Peyer's patch (tissue), 4 donors: ENCODE measurements at regions not wholly inside any gene's neighbourhood (a gene's known extent, or its start where the extent isn't known, plus 50 kb on each side); places are given as distances from the start of the nearest gene placed in this dataset.

ENCODE experiments used
- DNase-seq, 3 donors: peaks; one replicate each; pipeline ENCODE4 v3.0.0-alpha.2; 2017 to 2019
- H3K27ac ChIP-seq, 4 donors: fragments of 200-600 bp; sonication (generic); one replicate each; pipeline ENCODE4 v1.5.1; 2016 to 2019
- H3K27me3 ChIP-seq, 2 donors: fragments of 200-600 bp; sonication (generic); one replicate each; pipeline ENCODE4 v1.5.1; 2019
- H3K36me3 ChIP-seq, 3 donors: fragments of 200-600 bp; sonication (generic); one replicate each; pipeline ENCODE4 v1.5.1; 2016 to 2019
- H3K4me1 ChIP-seq, 4 donors: fragments of 200-600 bp; sonication (generic); one replicate each; pipeline ENCODE4 v1.5.1; 2016 to 2019
- H3K4me3 ChIP-seq, 4 donors: fragments of 200-600 bp; sonication (generic); 1 replicate in 3 of 4; 2 replicates in 1 of 4; pipeline ENCODE4 v1.5.1; 2016 to 2019; ENCODE audit warnings: mild to moderate bottlenecking in 1 of 4
- H3K9me3 ChIP-seq, 4 donors: fragments of 200-600 bp; sonication (generic); one replicate each; pipeline ENCODE4 v1.5.1; 2016 to 2019; ENCODE audit warnings: mild to moderate bottlenecking in 1 of 4
- POLR2A ChIP-seq, 2 donors: fragments of 450-650 bp; IDR thresholded peaks; one replicate each; pipeline ENCODE4 v1.5.1; 2017; ENCODE audit warnings: antibody characterized with exemption in 2 of 2, mild to moderate bottlenecking in 2 of 2, moderate library complexity in 2 of 2
- TF ChIP-seq, protein P1 (sequence below), 6 experiments: fragments of 450-650 bp in 4 of 6; fragments of 200-600 bp in 2 of 6; sonication (generic) in 1 of 6; IDR thresholded peaks; one replicate each; pipeline ENCODE4 v1.5.1; 2017 to 2019; ENCODE audit warnings: antibody characterized with exemption in 6 of 6, mild to moderate bottlenecking in 3 of 6, moderate library complexity in 1 of 6

DNA sequence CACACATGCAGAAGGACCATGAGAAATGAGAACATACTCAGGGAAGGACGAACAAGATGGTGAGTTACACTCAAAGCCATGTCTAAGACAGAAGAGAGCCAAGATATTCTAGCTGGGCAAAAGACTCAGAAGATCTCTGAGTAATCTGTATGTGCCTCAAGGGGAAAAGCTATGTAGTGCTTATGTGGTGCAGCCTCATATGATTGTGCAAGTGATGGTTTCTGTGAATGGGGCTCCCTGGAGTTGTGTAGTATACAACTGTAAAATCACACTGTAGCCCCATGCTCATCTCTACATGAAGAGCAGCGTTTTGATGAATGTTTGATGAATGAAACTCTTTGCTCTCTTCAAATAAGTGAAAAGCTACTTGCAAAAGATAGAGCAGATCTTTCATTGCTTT, 57.5 kb downstream of the OSR1 start:
- no peak overlapping the region for H3K27ac ChIP-seq
- no peaks in the 10 kb centered on the region for H3K36me3 ChIP-seq
- no peaks in the 10 kb centered on the region for H3K9me3 ChIP-seq
- H3K4me1 ChIP-seq, result no peaks in the 10 kb centered on the region
- DNase-seq, result no peak
- H3K27me3 ChIP-seq, result no peaks in the 10 kb centered on the region
- no peak for TF ChIP-seq POLR2A (IDR thresholded peaks at IDR 0.05)
- TF ChIP-seq, protein P1, sequence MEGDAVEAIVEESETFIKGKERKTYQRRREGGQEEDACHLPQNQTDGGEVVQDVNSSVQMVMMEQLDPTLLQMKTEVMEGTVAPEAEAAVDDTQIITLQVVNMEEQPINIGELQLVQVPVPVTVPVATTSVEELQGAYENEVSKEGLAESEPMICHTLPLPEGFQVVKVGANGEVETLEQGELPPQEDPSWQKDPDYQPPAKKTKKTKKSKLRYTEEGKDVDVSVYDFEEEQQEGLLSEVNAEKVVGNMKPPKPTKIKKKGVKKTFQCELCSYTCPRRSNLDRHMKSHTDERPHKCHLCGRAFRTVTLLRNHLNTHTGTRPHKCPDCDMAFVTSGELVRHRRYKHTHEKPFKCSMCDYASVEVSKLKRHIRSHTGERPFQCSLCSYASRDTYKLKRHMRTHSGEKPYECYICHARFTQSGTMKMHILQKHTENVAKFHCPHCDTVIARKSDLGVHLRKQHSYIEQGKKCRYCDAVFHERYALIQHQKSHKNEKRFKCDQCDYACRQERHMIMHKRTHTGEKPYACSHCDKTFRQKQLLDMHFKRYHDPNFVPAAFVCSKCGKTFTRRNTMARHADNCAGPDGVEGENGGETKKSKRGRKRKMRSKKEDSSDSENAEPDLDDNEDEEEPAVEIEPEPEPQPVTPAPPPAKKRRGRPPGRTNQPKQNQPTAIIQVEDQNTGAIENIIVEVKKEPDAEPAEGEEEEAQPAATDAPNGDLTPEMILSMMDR (IDR thresholded peaks at IDR 0.05), result no peak
- H3K4me3 ChIP-seq, result no peak overlapping the region

- Histone ChIP-seq H3K27me3 (no peaks in the 10 kb centered on the region), H3K4me3 (no peak overlapping the region), H3K9me3 (no peaks in the 10 kb centered on the region), H3K4me1 (no peaks in the 10 kb centered on the region), H3K36me3 (no peaks in the 10 kb centered on the region), H3K27ac (no peak overlapping the region)
- TF ChIP-seq, protein P1 (IDR thresholded peaks at IDR 0.05), result no peak
- no peak for TF ChIP-seq POLR2A (IDR thresholded peaks at IDR 0.05)
- DNase-seq, result no peak
Observed at GRCh38 chr2:19299522-19299921, 58.9 kb downstream of the OSR1 start.

DNA sequence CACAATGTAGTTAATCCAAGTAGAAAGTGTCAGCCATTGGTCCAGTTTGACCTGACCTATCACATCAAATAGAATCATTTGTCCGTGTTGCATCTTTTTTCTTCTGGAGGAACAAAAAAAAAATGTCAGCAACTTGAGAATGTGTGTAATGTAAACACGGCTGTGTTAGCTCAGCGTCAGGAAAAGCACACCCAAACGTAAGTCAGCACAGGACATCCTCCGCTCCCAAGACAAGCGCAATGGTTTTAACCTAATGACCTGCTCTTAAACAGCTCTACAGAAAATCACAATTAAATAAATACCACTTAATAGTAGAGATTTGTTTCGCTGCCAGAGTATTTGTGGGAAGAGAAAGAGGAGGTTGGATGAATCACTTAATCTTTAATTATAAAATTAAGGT, 59.4 kb downstream of the OSR1 start:
- no peaks in the 10 kb centered on the region for H3K9me3 ChIP-seq
- H3K27ac ChIP-seq, result no peak overlapping the region
- H3K27me3 ChIP-seq, result no peaks in the 10 kb centered on the region
- H3K4me3 ChIP-seq, result no peak overlapping the region
- H3K36me3 ChIP-seq, result no peaks in the 10 kb centered on the region
- H3K4me1 ChIP-seq, result no peaks in the 10 kb centered on the region
- DNase-seq, result no peak
- no peak for TF ChIP-seq POLR2A (IDR thresholded peaks at IDR 0.05)
- TF ChIP-seq, protein P1 (IDR thresholded peaks at IDR 0.05), result no peak

DNA sequence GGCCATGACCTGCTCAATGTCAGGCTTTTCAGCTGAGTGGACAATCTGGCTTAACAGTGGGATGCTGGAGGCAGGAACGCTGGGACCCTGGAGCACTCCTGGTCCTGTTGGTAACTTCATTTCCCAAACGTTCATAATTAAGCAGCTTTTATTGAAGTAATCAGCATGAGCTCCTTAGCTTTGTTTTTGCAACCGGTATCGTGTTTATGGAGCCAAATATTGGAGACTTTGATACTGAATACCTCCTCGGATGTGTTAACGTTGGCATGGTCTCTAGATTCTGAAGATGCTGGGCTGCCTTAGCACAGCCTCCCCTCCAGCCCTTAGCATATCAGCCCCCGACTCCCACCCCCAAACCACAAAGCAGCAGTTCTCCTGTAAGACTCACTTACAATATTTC, 60.7 kb downstream of the OSR1 start:
- DNase-seq, result no peak
- TF ChIP-seq, protein P1 (IDR thresholded peaks at IDR 0.05), result no peak
- TF ChIP-seq POLR2A (IDR thresholded peaks at IDR 0.05), result no peak
- H3K27me3 ChIP-seq, result no peaks in the 10 kb centered on the region

GRCh38 chr2:19295998-19296502, 62.4 kb downstream of the OSR1 start:
- no peaks in the 10 kb centered on the region for H3K27me3 ChIP-seq
- no peak for TF ChIP-seq POLR2A (IDR thresholded peaks at IDR 0.05)
- TF ChIP-seq, protein P1 (IDR thresholded peaks at IDR 0.05), result no peak
- H3K4me3 ChIP-seq, result no peak overlapping the region
- H3K4me1 ChIP-seq, result no peaks in the 10 kb centered on the region
- DNase-seq, result no peak
- no peak overlapping the region for H3K27ac ChIP-seq
- no peaks in the 10 kb centered on the region for H3K9me3 ChIP-seq
- H3K36me3 ChIP-seq, result no peaks in the 10 kb centered on the region

More for the DNA sequence above, 60.7 kb downstream of the OSR1 start:
- Histone ChIP-seq H3K9me3 (no peaks in the 10 kb centered on the region), H3K27ac (no peak overlapping the region), H3K4me1 (no peaks in the 10 kb centered on the region), H3K4me3 (no peak overlapping the region), H3K36me3 (no peaks in the 10 kb centered on the region)

DNA sequence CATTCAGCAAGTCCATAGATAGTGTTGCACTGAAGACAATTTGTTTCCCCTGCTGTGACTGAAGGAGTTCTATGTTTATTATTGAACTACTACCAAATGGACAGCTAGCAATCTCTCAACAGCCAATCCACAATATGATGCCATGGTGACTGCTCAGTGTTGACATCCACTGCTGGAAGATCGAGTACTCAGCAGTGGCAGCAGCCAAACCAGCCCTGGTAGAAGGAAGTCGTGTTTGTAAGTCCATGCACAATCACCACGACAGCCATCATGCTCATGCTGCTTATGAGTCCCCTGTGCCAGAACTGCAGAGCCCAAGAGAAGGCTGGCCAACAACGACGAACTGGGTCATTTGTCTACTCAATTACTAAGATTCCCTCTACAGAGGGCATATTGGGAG, 66.4 kb downstream of the OSR1 start:
- TF ChIP-seq POLR2A (IDR thresholded peaks at IDR 0.05), result no peak
- TF ChIP-seq, protein P1 (IDR thresholded peaks at IDR 0.05), result no peak
- H3K9me3 ChIP-seq, result no peaks in the 10 kb centered on the region
- no peaks in the 10 kb centered on the region for H3K4me1 ChIP-seq
- H3K27me3 ChIP-seq, result no peaks in the 10 kb centered on the region
- no peaks in the 10 kb centered on the region for H3K36me3 ChIP-seq
- DNase-seq, result no peak
- H3K4me3 ChIP-seq, result no peak overlapping the region
- H3K27ac ChIP-seq, result no peak overlapping the region
